H1 (cell line): ENCODE measurements at regions not wholly inside any gene's neighbourhood (a gene's known extent, or its start where the extent isn't known, plus 50 kb on each side); places are given as distances from the start of the nearest gene placed in this dataset.
"Not testable (repeated sequence)": the region's sequence is repeated elsewhere in the genome, so short reads cannot be mapped to it uniquely, and the experiment has no call there.

Experiments used
- CTCF ChIA-PET: fragments of 300-600 bp; sonication (Branson Sonifier 250); formaldehyde crosslinking; loops from one replicate; lab custom pipeline; 2021; ENCODE audit not compliant: partially characterized antibody; lab: Charles Lee
- POLR2A ChIA-PET: fragments of 300-600 bp; sonication (Branson Sonifier 250); formaldehyde crosslinking; loops from one replicate; lab custom pipeline; 2021; ENCODE audit warnings: inconsistent platforms; ENCODE audit not compliant: partially characterized antibody; lab: Charles Lee
- DNase-seq, 2 experiments: peaks; one replicate each; pipeline versions ENCODE4 v3.0.0 to v3.0.0-alpha.2; 2010 to 2022; ENCODE audit warnings: low spot score in 2 of 2, low read depth in 1 of 2, mixed read lengths in 1 of 2
- FAIRE-seq: peaks from 2 replicates; lab custom pipeline; 2011; peaks lifted over from hg19 to GRCh38; lab: Jason Lieb, UNC
- H2AFZ ChIP-seq: 2 replicates; pipeline ENCODE4 v1.8.1; 2012; ENCODE audit warnings: low read length, inconsistent platforms
- H2AK5ac ChIP-seq: 2 replicates; pipeline ENCODE4 v1.6.1; 2013; ENCODE audit warnings: low read depth, low read length
- H2BK120ac ChIP-seq: replicated peaks from 2 replicates; pipeline ENCODE3; 2013; ENCODE audit warnings: low read depth, low read length, inconsistent platforms
- H2BK12ac ChIP-seq: 2 replicates; pipeline ENCODE4 v1.6.1; 2013; ENCODE audit warnings: low read depth, low read length
- H2BK15ac ChIP-seq: 2 replicates; pipeline ENCODE4 v1.6.1; 2013; ENCODE audit warnings: low read length
- H2BK20ac ChIP-seq: 2 replicates; pipeline ENCODE4 v1.6.1; 2013; ENCODE audit warnings: low read length
- H2BK5ac ChIP-seq: 2 replicates; pipeline ENCODE4 v1.6.1; 2013; ENCODE audit warnings: low read depth, low read length
- H3K14ac ChIP-seq: 2 replicates; pipeline ENCODE4 v1.6.1; 2013; ENCODE audit warnings: inconsistent platforms; ENCODE audit not compliant: insufficient read length
- H3K18ac ChIP-seq: 2 replicates; pipeline ENCODE4 v1.6.1; 2013; ENCODE audit warnings: low read length; ENCODE audit errors: extremely low read depth
- H3K23ac ChIP-seq: 2 replicates; pipeline ENCODE4 v1.6.1; 2013; ENCODE audit warnings: inconsistent platforms; ENCODE audit not compliant: insufficient read length
- H3K23me2 ChIP-seq: 2 replicates; pipeline ENCODE4 v1.6.1; 2013; ENCODE audit warnings: low read depth, low read length
- H3K27ac ChIP-seq: 2 replicates; pipeline ENCODE4 v1.6.1; 2011; ENCODE audit warnings: low read depth, low read length, inconsistent platforms
- H3K27me3 ChIP-seq, 4 experiments: replicated peaks in 1 of 4; 1 replicate in 1 of 4; 2 replicates in 3 of 4; pipeline versions ENCODE4 v1.6.1 to v1.8.1; 2011 to 2013; ENCODE audit warnings: low read length in 3 of 4, mild to moderate bottlenecking in 3 of 4, inconsistent platforms in 2 of 4, mixed read lengths in 2 of 4, moderate library complexity in 1 of 4; ENCODE audit not compliant: control insufficient read depth in 3 of 4, insufficient read depth in 3 of 4; ENCODE audit errors: extremely low read depth in 1 of 4
- H3K36me3 ChIP-seq, 4 experiments: 2 replicates each; pipeline versions ENCODE4 v1.6.1 to v1.8.1; 2011 to 2013; ENCODE audit warnings: mild to moderate bottlenecking in 4 of 4, low read length in 3 of 4, moderate library complexity in 2 of 4, control low read depth in 1 of 4, inconsistent platforms in 1 of 4; ENCODE audit not compliant: insufficient read depth in 4 of 4, control insufficient read depth in 2 of 4
- H3K4ac ChIP-seq: replicated peaks from 2 replicates; pipeline ENCODE3; 2013; ENCODE audit warnings: low read length, low read depth, mixed read lengths, inconsistent platforms; ENCODE audit not compliant: insufficient read length
- H3K4me1 ChIP-seq, 4 experiments: replicated peaks in 1 of 4; 1 replicate in 1 of 4; 2 replicates in 3 of 4; pipeline versions ENCODE4 v1.6.1 to v1.8.1; 2011 to 2013; ENCODE audit warnings: low read length in 3 of 4, inconsistent platforms in 2 of 4, mixed read lengths in 1 of 4; ENCODE audit not compliant: insufficient read depth in 4 of 4, control insufficient read depth in 3 of 4
- H3K4me2 ChIP-seq, 2 experiments: 2 replicates each; pipeline versions ENCODE4 v1.6.1 to v1.8.1; 2011 to 2013; ENCODE audit warnings: low read depth in 2 of 2, low read length in 2 of 2, control low read depth in 1 of 2, inconsistent platforms in 1 of 2, mild to moderate bottlenecking in 1 of 2; ENCODE audit not compliant: insufficient read depth in 1 of 2
- H3K4me3 ChIP-seq, 4 experiments: fragments of 200-600, 300-600 bp in 1 of 4; sonication (generic), shearing (Covaris generic), sonication (Bioruptor Twin) in 1 of 4; 2 replicates each; pipeline versions ENCODE4 v1.5.1 to v1.8.1; 2011 to 2016; ENCODE audit warnings: low read length in 4 of 4, low read depth in 3 of 4, control low read depth in 2 of 4, inconsistent platforms in 2 of 4, mild to moderate bottlenecking in 2 of 4, mixed read lengths in 1 of 4, moderate library complexity in 1 of 4; ENCODE audit not compliant: insufficient read depth in 2 of 4; ENCODE audit errors: extremely low read depth in 1 of 4
- H3K56ac ChIP-seq: replicated peaks from 2 replicates; pipeline ENCODE3; 2013; ENCODE audit warnings: low read depth, mild to moderate bottlenecking, mixed read lengths, low read length, inconsistent platforms; ENCODE audit not compliant: insufficient read length
- H3K79me1 ChIP-seq: 2 replicates; pipeline ENCODE4 v1.6.1; 2013; ENCODE audit warnings: low read depth, low read length, control low read depth
- H3K79me2 ChIP-seq, 2 experiments: 2 replicates each; pipeline versions ENCODE4 v1.6.1 to v1.8.1; 2012 to 2013; ENCODE audit warnings: low read length in 2 of 2, mild to moderate bottlenecking in 2 of 2, inconsistent platforms in 1 of 2; ENCODE audit not compliant: insufficient read depth in 2 of 2, control insufficient read depth in 1 of 2
- H3K9ac ChIP-seq, 4 experiments: replicated peaks in 1 of 4; 1 replicate in 1 of 4; 2 replicates in 3 of 4; pipeline versions ENCODE4 v1.6.1 to v1.8.1; 2011 to 2013; ENCODE audit warnings: low read depth in 3 of 4, low read length in 3 of 4, control low read depth in 2 of 4, mild to moderate bottlenecking in 2 of 4, moderate library complexity in 2 of 4, inconsistent platforms in 1 of 4; ENCODE audit errors: extremely low read depth in 1 of 4
- H3K9me3 ChIP-seq, 2 experiments: 2 replicates each; pipeline versions ENCODE4 v1.6.1 to v1.8.1; 2012 to 2013; ENCODE audit warnings: mild to moderate bottlenecking in 2 of 2, moderate library complexity in 2 of 2, control low read depth in 1 of 2, inconsistent platforms in 1 of 2, low read depth in 1 of 2, low read length in 1 of 2, mixed read lengths in 1 of 2; ENCODE audit not compliant: insufficient read depth in 2 of 2
- H4K20me1 ChIP-seq, 2 experiments: replicated peaks in 1 of 2; 2 replicates each; pipeline versions ENCODE3 to v1.8.1; 2011 to 2013; ENCODE audit warnings: inconsistent platforms in 2 of 2, low read length in 2 of 2, mild to moderate bottlenecking in 1 of 2; ENCODE audit not compliant: insufficient read depth in 2 of 2, control insufficient read depth in 1 of 2
- H4K5ac ChIP-seq: 2 replicates; pipeline ENCODE4 v1.6.1; 2013; ENCODE audit warnings: low read length, low read depth, mixed read lengths, inconsistent platforms; ENCODE audit not compliant: insufficient read length
- H4K8ac ChIP-seq: 2 replicates; pipeline ENCODE4 v1.8.0; 2013; ENCODE audit warnings: mild to moderate bottlenecking, moderate library complexity, low read length, inconsistent platforms; ENCODE audit not compliant: insufficient read depth; ENCODE audit errors: extremely low read depth
- H4K91ac ChIP-seq: replicated peaks from 2 replicates; pipeline ENCODE3; 2013; ENCODE audit warnings: low read length, mixed read lengths, inconsistent platforms; ENCODE audit not compliant: insufficient read length
- WGBS, 2 experiments: shearing (Covaris generic) in 1 of 2; methylation state at CpG; one replicate each; pipeline versions ENCODE4 v1.1.6 to v1.1.7; 2013 to 2015; ENCODE audit warnings: low lambda C conversion rate in 2 of 2, mixed read lengths in 2 of 2, inconsistent platforms in 1 of 2, low coverage in 1 of 2, missing lambda C conversion rate in 1 of 2; ENCODE audit not compliant: insufficient replicate concordance in 2 of 2, insufficient coverage in 1 of 2, insufficient read length in 1 of 2; ENCODE audit errors: extremely low coverage in 1 of 2, missing lambda C conversion rate in 1 of 2; 5-methylcytosine and 5-hydroxymethylcytosine counted together

DNA sequence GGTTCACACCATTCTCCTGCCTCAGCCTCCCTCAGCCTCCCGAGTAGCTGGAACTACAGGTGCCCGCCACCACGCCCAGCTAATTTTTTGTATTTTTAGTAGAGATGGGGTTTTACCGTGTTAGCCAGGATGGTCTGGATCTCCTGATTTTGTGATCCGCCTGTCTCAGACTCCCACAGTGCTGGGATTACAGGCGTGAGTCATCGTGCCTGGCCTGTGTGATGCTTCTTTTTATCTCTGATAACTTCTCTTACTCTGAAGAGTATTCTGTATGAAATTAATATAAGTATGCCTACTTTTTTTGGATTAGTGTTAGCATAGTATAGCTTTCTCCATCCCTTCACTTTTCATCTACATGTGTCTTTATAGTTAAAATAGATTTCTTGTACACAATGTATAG, 180.8 kb upstream of the GALNT15 start:
- H2BK5ac ChIP-seq, H2BK20ac ChIP-seq, CTCF ChIA-PET, H3K18ac ChIP-seq, H3K79me2 ChIP-seq, H2AFZ ChIP-seq, H3K36me3 ChIP-seq, H2BK12ac ChIP-seq, H3K27ac ChIP-seq, H3K27me3 ChIP-seq, H3K4ac ChIP-seq, H3K23ac ChIP-seq, H2AK5ac ChIP-seq, H3K9ac ChIP-seq, H2BK15ac ChIP-seq, H3K4me3 ChIP-seq, H3K4me2 ChIP-seq, H4K5ac ChIP-seq, FAIRE-seq, H4K91ac ChIP-seq, DNase-seq, H3K23me2 ChIP-seq, H3K9me3 ChIP-seq, H4K8ac ChIP-seq, H3K79me1 ChIP-seq, H3K14ac ChIP-seq, H4K20me1 ChIP-seq, H2BK120ac ChIP-seq, H3K4me1 ChIP-seq, H3K56ac ChIP-seq: not testable (repeated sequence)
- WGBS, 2 experiments = 82% methylated on average over 7 of the region's 7 CpGs; no CpG with 5 or more reads in 1 of the 2 experiments
- POLR2A ChIA-PET = interaction anchor here (0.8 kb wide), 1 partner anchor 143 kb away, joined by 3 read pairs; no protein-coding TSS in a partner anchor

DNA sequence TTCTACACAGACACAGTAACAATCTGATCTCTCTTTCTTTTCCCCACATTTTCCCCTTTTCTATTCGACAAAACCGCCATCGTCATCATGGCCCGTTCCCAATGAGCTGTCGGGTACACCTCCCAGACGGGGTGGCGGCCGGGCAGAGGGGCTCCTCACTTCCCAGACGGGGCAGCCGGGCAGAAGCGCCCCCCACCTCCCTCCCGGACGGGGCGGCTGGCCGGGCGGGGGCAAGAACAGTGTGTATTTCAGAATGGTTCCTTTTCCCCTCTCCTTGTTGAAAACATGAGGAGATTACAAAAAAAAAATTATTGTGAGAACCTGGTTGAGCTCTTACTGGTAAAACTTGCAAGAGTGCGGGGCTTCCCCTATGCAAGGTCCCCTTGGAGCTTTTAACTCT, 178.0 kb upstream of the GALNT15 start:
- H3K36me3 ChIP-seq, H3K4me1 ChIP-seq, H4K20me1 ChIP-seq, H3K9ac ChIP-seq, H2BK12ac ChIP-seq, POLR2A ChIA-PET, H3K79me1 ChIP-seq, H3K27me3 ChIP-seq, H4K5ac ChIP-seq, FAIRE-seq, H3K9me3 ChIP-seq, H3K79me2 ChIP-seq, DNase-seq, H3K27ac ChIP-seq, H3K4ac ChIP-seq, H2AFZ ChIP-seq, H3K18ac ChIP-seq, H3K4me3 ChIP-seq, H2BK20ac ChIP-seq, H4K8ac ChIP-seq, H3K23me2 ChIP-seq, H3K23ac ChIP-seq, H3K4me2 ChIP-seq, H2BK120ac ChIP-seq, H3K14ac ChIP-seq, H3K56ac ChIP-seq, H2BK15ac ChIP-seq, H2AK5ac ChIP-seq, H2BK5ac ChIP-seq, H4K91ac ChIP-seq: not testable (repeated sequence)
- WGBS, 2 experiments = 98% methylated on average over 3 of the region's 17 CpGs; no CpG with 5 or more reads in 1 of the 2 experiments
- CTCF ChIA-PET = interaction anchor here (0.8 to 1.5 kb wide), 3 partner anchors 19 to 33 kb away, joined by 3 to 6 read pairs (median 4); no protein-coding TSS in a partner anchor
